ENCODE measurements at regions not wholly inside any gene's neighbourhood (a gene's known extent, or its start where the extent isn't known, plus 50 kb on each side); places are given as distances from the start of the nearest gene placed in this dataset.

DNA sequence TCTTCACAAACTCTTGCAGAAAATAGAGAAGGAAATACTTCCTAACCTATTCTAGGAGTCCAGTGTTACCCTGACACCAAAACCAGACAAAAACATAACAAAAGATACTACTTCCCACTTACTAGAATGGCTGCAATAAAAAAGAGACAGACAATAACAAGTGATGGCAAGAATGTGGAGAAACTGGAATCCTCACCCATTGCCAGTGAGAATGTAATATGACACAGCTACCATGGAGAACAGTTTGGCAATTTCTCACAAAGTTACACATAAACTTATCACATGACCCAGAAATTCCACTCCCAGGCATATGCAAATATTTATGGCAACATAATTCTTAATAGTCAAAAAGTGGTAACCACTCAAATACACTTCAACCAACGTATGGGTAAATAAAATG is 209.8 kb upstream of the CTAGE1 start:
- no peak for DNase-seq

DNA sequence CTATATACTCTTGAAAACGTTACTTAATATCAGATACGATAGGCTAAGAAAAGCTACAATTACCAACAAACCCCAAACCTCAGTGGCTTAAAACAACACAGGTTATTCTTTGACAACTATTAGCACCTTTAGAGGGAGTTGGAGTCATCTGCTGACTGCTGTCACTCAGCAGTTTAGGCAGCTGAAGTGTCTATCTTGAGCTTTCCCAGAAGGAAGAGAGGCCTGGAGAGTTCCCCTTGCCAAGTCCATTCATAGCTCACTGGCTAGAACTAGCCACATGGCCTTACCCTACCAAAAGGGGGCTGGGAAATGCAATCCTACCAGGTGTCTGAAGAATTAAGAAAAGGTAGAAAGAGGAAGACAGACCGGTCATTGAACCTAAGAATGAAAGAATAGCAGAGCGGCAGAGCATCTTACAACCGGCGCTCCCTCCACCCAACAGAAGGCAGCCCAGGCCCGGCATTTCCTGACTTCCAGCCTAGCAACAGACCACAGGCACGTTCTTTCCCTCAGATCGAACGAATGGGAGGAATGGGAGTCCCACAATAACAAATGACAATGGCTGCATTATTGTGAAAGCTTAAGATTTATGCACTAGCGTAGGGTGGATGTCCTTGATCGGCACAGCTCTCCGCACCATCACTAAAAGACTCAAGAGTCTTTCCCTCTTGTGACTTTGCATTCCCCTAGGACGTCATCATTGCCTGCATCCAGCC is 211.2 kb upstream of the CTAGE1 start:
- DNase-seq, result no peak

DNA sequence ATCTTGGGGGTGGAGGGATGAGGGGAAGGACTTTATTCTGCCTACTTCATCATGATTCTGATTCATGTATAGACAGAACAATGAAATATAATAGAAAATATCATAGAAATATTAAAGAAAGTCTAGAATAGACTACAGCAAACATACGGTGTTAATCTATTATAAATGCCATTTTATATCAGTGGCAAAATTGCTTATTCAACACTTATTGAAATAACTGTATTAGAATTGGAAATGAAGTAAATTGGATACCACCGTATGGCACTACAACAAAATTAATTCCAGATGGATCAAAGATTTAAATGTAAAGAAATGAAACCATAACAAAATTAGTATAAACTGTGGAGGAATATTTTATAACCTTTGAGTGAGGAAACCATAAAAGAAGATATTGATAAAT is 213.3 kb upstream of the CTAGE1 start:
- no peak for DNase-seq

DNA sequence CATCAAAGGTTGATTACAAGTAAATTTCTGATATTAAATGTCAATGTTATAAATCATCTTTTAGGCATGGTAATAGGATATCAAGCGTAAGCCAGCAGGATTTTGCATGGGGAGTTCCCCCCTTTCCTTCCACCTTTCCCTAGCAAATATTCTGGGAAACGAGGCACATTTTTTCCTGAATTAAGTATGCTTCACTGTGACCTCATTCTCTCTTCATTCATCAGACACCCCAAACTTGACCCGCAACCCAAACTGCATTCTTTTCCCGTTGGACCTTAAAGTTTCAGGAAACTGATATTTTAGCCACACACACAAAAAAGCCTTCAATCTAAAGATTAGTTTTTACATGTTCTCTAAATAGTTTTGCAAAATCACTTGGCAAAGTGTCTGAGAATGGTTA is 214.5 kb upstream of the CTAGE1 start:
- no peak for DNase-seq

DNA sequence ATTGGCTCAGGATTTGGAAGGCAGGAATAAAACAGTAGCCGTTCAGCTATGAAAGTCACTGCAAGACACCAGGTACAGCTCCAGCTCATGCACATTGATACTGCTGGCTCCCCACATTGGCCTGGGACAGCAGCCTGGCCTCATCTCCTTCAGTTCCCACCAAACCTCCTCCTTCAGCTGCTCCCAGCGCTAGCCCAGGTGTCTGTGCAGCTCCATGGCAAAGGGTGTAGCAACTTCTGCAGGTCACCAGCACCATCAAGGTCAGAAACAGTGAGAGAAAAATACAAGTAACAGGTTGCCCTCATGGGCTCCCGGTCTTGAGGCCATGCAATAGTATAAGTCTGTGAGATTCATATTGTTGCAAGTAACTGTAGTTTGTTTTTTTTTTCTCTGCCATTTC is 216.7 kb upstream of the CTAGE1 start:
- DNase-seq, result no peak

DNA sequence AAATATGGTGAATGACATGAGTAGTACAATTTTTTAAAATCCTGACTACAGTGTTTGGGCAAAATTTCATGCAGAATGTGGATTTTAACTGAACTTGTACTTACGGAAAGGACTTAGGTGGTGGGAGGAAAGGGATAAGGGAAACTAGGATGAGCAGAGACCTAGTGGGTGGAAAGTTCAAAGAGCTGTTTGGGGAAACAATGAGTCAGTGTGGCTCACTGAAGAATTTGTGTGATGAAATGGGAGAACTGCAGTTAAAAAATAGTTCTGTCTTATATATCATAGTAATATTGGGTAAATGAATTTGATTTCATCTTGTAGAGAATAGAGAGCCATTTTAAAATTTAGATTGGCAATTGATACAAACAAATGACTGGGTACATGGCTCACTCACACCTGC is 220.1 kb upstream of the CTAGE1 start:
- peak; percentile 40 for DNase-seq

DNA sequence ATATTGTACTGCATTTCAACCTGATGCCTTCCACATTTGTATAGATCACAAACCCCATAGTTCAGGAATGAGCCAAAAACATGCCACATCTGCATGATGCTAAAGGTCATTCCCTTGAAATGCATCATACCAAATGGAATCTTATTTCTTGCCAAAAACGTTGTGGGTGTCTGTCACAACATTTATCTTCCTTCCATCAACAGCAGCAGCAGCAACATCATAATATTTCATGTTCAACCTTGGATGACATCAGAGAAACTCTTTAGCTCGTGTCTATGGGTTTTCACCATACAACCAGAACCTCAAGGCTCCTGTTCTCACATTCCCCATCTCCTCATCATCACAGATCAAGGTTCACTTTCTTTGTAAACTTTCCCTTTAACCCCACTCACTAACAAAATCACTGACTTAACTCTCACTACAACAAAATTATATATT is 221.3 kb upstream of the CTAGE1 start:
- peak; percentile 84 for DNase-seq

DNA sequence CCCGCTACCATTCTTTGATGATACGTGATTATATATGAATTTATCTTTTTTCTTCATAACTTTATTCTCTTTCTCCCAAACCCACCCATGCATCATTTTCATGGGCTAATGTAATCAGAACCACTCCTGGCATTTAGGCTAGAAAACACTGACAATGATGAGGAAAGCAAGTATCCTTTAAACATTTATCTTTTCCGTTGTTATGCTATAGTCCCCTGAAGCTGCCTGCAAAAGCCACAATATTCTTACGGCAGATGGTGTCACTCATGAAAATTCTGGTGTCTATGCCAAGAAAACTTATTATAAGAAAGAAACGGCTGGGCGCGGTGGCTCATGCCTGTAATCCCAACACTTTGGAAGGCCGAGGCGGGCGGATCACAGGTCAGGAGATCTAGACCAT is 221.8 kb upstream of the CTAGE1 start:
- DNase-seq, result peak; percentile 30

DNA sequence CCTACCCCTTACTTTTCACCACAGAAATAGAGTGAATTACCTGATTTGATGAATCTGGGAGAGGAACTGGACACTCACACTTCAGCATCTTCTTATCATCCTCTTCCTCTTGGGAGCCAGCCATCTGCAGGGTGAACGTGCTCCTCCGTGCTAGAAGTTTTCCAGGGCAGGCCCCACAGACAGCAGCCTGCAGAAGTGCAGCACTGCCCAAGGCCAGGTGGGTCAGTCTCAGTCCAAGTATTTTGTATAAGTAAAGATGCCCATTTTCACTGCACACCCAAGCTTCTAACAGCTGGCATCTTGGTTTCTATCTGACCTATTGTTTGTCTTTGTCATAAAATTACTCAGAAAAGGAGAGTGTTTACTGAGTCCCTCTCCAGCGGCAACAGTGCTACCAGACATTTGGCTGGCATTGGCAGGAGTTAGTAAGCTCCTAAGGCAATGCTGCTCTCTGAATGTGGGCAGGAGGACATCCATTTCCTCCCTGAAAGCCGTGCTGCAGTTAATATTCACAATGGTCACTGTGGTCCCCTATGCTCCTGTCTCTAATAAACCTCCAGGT is 222.6 kb upstream of the CTAGE1 start:
- no peak for DNase-seq

DNA sequence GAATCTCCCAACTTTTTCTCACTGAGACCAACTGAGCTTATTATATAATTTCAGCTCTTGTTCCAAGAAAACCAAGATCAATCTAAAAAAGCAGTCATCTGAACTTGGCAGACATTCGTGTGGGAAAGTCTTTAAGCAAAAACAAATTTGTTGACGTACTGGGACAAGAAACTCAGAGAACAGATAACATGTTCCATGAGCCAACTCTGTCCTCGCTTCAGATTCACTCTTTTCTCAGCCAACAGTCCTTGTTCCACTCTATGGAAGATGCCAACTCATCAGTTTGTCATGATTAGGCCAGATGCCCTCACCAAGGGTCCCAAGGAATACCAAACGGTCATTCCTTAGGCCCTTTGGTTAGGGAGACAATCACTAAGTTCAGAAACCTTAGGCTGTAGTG is 224.2 kb upstream of the CTAGE1 start:
- DNase-seq, result peak; percentile 2

DNA sequence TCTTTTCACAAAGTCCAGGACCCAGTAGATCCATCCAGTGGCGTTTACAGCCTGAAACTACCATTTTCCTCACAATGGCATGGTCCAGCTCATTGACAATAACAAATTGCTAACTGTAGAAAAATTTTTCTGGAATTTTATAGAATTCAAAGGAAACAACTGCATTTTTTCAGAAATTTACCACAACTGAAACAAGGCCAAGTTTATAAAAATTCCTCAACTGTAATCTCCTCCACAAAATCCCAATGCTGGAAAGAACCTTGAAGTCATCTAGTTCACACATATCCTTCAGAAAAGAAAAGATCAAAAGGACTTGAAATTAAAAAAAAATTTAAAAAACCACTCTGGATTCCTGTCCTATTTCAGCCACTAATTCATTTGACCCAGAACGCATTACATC is 226.0 kb upstream of the CTAGE1 start:
- peak; percentile 38 for DNase-seq

DNA sequence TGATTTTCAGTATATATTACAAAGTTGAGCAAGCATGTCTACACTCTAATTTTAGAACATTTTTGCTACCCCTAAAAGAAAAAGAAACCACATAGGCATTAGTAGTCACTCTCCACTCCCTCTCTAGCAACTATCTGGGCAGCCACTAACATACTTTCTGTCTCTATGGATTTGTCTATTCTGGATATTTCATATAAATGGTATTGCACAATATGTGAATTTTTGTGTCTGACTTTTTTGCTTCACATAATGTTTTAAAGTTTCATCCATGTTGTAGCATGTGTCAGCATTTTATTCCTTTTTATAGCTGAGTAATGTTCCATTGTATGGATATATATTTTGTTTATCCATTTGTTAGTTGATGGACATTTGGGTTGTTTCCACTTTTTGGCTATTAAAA is 232.5 kb upstream of the CTAGE1 start:
- peak; percentile 63 for DNase-seq

DNA sequence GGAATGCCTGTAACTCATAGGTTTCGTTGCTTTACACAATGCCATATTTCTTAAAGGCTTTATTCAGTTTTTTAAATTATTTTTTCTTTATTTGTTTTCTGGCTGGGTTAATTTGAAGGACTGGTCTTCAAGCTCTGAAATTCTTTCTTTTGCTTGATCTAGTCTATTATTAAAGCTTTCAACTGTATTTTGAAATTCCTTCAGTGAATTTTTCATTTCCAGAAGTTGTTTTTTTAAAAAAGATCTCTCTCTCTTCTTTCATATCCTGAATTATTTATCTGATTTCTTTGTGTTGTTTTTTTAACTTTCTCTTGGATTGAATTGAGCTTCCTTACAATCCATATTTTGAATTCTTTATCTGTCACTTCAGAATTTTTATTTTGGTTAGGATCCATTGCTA is 239.9 kb upstream of the CTAGE1 start:
- no peak for DNase-seq

DNA sequence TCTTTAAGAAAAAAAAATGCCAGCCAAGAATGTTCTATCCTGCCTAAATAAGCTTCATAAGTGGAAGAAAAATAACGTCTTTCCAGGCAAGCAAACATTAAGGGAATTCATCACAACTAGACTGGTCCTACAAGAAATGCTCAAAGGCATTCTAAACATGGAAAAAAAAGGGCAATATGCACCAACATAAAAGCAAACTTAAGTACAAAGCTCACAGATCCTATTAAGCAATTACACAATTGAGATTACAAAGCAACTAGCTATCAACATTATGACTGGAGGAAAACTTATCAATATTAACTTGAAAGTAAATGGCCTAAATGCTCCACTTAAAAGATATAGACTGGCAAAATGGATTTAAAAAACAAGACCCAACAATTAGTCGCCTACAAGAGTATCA is 240.6 kb upstream of the CTAGE1 start:
- DNase-seq, result no peak

DNA sequence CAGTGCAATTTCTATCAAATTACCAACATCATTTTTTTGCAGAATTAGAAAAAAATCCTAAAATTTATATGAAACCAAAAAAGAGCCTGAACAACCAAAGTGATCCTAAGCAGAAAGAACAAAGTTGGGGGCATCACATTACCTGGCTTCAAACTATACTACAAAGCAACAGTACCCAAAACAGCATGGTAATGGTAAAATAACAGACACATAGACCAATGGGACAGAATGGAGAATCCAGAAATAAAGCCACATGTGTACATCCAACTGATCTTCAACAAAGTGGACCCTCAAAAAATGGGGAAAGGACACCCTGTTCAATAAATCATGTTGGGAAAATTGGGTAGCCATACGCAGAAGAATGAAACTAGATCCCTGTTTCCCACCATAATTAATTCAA is 245.7 kb upstream of the CTAGE1 start:
- DNase-seq, result no peak

DNA sequence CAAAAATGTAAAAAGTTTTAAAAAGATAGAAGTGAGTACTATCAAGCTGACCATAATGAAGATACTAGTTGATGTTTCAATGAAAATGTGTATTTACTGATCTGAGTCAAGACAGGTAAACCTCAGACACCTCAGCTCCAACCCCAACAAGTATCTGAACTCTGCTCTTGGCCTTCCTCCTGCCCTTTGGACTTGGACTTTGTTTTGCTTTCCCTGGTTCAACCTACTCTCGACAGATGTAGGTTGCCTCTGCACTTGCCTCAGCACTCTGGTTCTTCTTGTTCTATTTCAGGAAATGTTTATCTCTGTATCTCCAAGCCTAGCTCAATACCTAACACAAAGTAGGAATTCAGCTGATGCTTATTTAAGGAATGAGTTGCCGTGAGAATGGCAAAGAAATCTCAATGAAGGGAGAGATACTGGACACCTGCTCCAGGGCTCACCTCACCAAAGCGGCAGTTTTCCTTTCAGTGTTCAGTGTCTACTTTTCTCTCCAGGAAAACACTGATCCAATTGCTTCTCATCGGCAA is 248.8 kb upstream of the CTAGE1 start:
- no peak for DNase-seq

DNA sequence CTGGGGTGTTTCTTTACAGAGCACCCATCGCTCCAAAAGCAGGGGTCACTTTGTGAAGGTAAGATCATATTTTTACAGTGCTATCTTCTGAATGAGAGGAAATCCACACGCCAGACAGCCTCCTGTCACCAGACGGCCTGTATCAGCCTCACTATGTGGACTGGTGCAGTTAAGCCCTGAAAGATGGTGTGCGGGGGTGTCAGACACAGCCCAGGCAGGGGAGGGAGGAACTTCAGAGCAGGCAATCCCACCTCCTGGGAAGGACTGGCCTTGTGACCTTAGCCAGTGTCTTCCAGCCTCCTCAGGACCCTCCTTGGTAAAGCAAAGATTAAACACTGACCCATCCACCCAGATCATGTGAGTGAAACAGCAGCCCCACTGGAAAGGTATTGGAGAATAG is 249.4 kb upstream of the CTAGE1 start:
- DNase-seq, result no peak

DNA sequence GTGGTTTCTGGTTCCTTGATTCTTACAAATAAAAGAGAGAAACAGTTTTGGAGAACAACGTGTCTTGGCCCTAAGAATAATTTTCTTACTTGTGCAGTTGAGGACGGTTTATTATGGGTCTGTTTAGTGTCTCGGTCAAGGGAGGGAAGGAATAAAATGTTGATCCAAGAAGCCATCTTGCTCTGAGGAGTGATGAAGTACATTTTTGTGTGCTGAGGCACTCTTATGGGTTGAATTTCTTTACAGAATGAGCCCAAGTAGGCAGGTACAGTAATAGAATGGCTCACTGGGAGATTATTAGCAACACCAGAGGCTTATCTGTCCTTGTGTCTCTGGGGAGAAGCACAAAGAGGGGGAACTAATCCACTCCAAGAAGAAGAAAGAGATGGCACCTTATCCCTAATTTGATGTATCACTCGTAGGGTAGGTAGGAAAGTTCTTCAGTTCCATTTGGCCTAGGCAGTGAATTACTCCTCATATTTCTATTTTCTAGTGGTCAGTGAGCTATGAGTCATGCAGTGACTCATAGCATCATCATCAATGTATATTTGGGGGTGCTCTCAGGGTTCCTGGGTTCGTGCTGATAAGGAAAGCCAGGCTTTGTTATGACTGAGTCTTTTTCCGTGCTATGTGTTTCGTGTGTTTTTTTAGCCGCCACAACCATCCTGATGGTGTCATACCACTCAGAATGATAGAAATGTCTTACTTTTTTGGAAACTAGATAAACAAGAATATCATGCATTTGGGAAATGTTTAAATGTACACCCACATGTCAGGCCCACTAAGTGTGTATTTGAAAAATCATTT is 250.1 kb upstream of the CTAGE1 start:
- DNase-seq, result peak; percentile 93

DNA sequence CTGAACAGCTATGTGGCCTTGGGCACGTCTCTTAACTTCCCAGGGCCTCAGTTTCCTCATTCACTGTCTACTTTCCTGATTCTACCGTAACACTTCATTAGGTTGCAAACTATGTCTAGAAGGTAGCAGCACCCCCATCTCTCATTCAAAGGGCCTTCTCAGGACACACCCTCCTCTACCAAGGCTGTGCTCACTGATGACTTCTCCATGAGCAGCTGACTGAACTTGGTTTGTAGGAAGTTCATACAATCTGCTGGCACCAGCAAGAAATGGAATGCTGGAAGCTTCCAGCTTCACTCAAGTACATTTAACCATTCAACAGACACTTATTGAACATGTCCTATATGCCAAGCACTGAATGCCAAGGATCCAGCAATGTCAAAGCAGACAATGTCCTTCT is 250.8 kb upstream of the CTAGE1 start:
- DNase-seq, result peak; percentile 34

DNA sequence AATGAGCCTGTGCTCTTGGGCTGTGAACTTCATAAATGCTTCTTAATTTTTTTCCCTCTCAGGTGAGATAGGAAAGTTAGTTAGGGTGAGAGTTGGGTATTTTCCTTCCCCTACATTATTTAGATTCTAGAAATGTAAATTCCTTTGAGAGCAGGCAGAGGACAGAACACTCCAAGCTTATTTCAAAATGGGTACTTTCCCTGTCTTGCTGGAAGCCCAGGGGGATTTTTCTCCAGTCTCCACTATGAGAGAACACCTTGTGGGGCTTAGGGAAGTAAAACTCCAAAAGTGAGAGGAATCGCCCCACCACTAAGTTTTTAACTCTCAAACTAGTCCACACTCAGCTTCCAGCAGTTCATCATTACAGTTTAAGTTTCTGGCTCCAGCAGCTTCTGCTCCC is 253.2 kb upstream of the CTAGE1 start:
- no peak for DNase-seq

DNA sequence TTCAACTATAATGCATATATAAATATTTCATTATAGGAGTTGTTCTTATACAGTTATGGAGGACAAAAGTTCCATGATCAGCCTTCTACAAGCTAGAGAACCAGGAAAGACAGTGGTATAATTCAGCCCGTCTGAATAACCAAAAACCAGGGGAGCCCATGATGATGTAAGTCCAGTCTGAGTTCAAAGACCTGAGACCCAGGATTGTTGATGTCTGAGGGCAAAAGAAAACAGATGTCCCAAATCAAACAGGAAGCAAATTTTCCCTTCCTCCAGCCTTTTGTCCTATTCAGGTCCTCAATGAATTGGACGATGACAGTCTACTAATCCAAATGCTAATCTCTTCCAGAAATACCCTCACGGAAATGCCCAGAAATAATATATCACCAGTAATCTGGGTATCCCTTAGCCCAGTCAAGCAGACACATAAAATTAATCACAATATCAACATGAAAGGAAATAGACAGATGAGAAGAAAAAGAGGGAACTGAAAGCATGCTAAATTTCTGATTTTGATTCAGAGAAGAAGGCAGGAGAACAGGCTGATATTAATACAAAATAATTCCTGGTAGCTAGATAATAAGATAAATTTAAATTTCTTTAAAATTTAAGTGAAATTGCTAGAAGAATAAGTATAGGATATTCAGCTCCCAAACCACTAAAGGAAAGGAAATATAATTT is 255.6 kb upstream of the CTAGE1 start:
- no peak for DNase-seq

DNA sequence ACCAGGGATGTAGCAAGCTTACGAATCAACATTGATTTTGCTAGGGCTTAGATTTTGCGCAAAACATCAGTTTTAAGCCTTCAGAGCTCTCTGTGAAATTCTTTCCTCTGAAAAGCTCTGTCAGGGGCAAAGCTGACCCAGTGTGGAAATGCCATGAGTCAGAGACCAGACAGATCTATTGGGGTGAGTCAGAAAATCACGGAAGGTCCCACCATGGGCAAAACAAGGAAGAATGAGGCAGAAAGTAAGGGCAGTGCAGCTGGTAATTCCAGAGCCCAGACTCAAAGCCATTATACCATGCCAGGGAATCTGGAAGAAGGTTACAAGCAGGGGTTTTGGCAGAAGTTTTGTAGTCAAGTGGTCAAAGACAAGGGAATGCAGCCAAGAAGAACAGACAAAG is 256.6 kb upstream of the CTAGE1 start:
- DNase-seq, result peak; percentile 86

DNA sequence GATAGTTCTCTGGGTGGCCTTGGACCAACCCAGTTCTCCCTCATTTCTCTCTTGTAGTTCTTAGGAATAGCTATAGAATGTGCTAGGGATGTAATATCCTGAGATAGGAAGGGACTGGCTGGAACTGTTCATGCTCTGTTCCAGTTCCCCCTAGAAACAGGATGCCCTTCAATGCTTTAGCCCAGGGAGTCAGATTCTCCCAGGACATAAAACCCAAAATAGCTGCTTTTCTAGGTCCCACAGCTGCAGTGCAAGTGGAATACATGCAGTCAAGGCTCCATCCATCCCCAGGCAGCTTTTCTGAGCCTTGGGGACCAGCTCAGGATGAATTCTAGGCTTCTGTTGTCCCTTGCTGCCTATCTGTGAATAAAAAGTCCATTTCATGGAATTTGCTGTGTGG is 257.3 kb upstream of the CTAGE1 start:
- no peak for DNase-seq

Data from fibroblast of skin of scalp (primary cell).